Stimulated activated CD8-positive, alpha-beta memory T cell treated with anti-CD3 and anti-CD28 coated beads, Interleukin-15, amount 100 ng/mL, for 48 hours (primary cell): ENCODE measurements at regions not wholly inside any gene's neighbourhood (a gene's known extent, or its start where the extent isn't known, plus 50 kb on each side); places are given as distances from the start of the nearest gene placed in this dataset.
"Not testable (repeated sequence)": the region's sequence is repeated elsewhere in the genome, so short reads cannot be mapped to it uniquely, and the experiment has no call there.

Source experiments
- DNase-seq, 2 donors: peaks; one replicate each; pipeline ENCODE4 v3.0.0-alpha.2; 2020; ENCODE audit warnings: low read depth in 2 of 2

- no peak for DNase-seq
Observed at GRCh38 chr14:71165121-71166031, 258.1 kb downstream of the PCNX1 start.

GRCh38 chr14:71166180-71166837 is 259.1 kb downstream of the PCNX1 start:
- no peak for DNase-seq

- not testable (repeated sequence) for DNase-seq
Observed at GRCh38 chr14:71167325-71167950, 260.2 kb downstream of the PCNX1 start.

- peak; percentile 27 to 44 for DNase-seq
Observed at GRCh38 chr14:71168161-71168560, 260.9 kb downstream of the PCNX1 start.

- no peak for DNase-seq
Observed at GRCh38 chr14:71168564-71169427, 261.5 kb downstream of the PCNX1 start.

GRCh38 chr14:71169861-71170260 is 262.6 kb downstream of the PCNX1 start:
- DNase-seq: no peak

GRCh38 chr14:71175491-71175890 is 268.2 kb downstream of the PCNX1 start:
- DNase-seq: no peak

GRCh38 chr14:71179066-71179465 is 271.8 kb downstream of the PCNX1 start:
- no peak for DNase-seq

GRCh38 chr14:71180397-71180796 is 273.1 kb downstream of the PCNX1 start:
- no peak for DNase-seq

GRCh38 chr14:71181215-71182003 is 274.1 kb downstream of the PCNX1 start:
- DNase-seq: no peak

- no peak for DNase-seq
Observed at GRCh38 chr14:71183876-71184689, 276.8 kb downstream of the PCNX1 start.

GRCh38 chr14:71185637-71186036 is 278.4 kb downstream of the PCNX1 start:
- no peak for DNase-seq

GRCh38 chr14:71187633-71188356 is 280.5 kb downstream of the PCNX1 start:
- DNase-seq: no peak

- no peak for DNase-seq
Observed at GRCh38 chr14:71190770-71191374, 283.6 kb downstream of the PCNX1 start.

- DNase-seq: no peak
Observed at GRCh38 chr14:71193663-71194062, 286.4 kb downstream of the PCNX1 start.

- DNase-seq: no peak
Observed at GRCh38 chr14:71194251-71194650, 287.0 kb downstream of the PCNX1 start.

GRCh38 chr14:71196921-71197320 is 289.7 kb downstream of the PCNX1 start:
- DNase-seq: no peak

GRCh38 chr14:71198687-71199086 is 291.4 kb downstream of the PCNX1 start:
- no peak for DNase-seq

GRCh38 chr14:71201840-71202239 is 294.6 kb downstream of the PCNX1 start:
- DNase-seq: no peak
